Activated CD8-positive, alpha-beta memory T cell treated with anti-CD3 and anti-CD28 coated beads for 24 hours (primary cell): ENCODE measurements at regions not wholly inside any gene's neighbourhood (a gene's known extent, or its start where the extent isn't known, plus 50 kb on each side); places are given as distances from the start of the nearest gene placed in this dataset.
"Not testable (repeated sequence)": the region's sequence is repeated elsewhere in the genome, so short reads cannot be mapped to it uniquely, and the experiment has no call there.

ENCODE experiments used
- DNase-seq: peaks from one replicate; pipeline ENCODE4 v3.0.0-alpha.2; 2020

DNA sequence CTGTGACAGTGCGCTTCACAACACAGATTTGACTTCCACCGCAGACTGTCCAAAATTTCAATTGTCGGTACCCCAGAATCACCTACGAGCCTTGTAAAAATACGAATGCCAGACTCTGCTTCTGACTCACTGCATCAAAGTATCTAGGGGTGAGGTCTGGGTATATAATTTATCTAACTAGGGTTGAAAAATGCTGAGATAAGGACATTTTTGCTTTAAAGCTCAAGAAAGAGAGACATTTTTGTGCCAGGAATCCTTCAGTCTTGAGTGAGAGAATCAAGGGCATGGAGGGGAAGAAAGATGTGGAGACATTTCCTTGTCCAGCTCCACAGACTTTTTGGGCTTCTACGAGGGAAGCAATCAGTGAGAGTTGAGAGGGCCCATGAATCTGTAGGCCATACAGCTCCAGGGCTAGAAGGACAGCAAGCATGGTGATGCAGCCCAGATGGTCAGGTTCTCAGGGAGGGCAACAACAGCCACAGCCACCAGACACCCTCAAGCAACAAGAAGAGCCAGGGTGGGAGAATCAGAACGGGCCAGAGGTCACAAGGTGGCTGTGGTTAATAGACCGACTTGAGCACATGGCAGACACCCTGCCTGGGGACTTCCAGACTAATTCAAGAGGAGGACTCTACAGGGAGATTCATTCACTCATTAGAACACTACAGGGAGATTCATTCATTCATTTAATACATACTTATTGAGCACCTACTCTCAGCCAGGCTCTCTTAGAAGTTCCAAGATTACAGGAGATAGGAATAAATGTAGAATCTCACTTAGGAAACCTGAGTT, 211.1 kb upstream of the PRDM1 start:
- no peak for DNase-seq

DNA sequence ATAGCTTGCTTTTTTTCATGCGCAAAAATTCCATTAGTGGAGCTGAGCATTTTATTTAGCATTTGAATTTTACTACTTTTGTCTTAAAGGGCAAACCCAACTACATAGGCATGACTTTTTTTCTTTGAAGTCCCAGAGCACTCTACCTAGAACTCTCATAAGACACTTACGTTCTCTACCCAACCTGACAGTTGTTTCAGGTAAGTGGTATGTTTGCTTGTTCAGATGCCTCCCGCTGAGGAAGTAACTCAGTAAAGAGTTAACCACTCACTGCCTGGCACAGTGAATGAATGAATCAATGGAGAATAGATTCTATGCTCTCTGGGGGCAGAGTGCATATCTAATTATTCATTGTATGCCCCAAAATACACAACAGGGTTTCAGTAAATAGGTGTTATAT, 212.3 kb upstream of the PRDM1 start:
- DNase-seq, result no peak

DNA sequence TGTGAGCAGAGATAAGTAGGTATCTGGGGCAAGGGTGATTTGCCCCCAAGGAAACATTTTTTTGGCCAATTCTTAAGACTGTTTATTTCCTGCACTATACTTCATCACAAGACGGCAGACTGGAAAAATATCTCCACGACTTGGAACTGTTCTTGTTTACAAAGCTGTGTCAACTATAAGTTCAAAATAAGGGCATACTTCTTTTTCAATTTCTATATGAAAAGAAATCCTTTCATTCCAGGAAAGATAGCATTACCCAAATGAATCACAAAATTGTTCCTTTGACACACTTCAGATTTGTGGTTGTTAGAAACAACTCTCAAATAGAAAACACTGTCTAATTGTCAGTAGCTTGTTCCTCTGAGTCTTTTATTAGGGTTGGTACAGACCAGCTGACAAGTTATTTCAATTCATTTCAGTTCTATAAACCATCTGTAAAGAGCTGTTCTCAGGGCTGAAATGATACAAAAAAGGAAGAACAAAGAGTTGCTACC, 212.9 kb upstream of the PRDM1 start:
- no peak for DNase-seq

DNA sequence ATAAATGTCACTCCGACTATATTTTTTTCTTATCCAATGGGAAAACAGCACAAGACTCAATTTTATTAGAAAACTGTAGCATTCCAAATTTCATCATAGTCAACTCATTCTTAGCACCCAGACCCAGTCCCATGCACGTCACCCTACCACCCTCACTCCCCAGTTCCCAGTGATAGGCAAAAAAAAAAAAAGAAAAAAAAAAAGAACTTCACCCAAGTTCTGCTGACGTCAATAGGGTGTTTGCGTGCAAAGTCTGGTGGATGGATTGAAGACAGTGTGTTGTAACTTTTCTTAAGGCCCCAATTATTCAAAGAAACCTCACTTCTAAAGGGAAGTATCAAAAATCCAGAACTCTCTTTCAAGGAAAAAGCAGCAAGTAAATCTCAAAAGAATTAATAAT, 213.9 kb upstream of the PRDM1 start:
- no peak for DNase-seq

DNA sequence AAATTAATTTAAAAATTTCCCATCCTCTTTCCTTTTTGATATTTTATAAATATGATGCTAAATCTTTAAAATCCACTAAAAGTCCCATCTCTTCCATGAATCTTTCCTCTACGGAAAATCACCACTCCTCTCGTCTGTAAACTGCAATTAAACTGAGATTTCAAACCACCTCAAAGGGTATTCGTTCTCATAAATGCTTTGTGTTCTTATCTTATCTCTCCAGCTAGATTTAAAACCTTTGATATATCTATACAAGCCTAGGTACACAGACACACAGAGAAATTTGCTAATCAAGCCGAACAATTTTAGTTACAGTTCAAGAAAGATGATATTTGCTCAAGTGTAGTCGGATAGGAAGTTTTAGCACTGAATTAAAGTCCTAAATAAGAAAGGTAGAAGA, 214.6 kb upstream of the PRDM1 start:
- DNase-seq, result no peak

DNA sequence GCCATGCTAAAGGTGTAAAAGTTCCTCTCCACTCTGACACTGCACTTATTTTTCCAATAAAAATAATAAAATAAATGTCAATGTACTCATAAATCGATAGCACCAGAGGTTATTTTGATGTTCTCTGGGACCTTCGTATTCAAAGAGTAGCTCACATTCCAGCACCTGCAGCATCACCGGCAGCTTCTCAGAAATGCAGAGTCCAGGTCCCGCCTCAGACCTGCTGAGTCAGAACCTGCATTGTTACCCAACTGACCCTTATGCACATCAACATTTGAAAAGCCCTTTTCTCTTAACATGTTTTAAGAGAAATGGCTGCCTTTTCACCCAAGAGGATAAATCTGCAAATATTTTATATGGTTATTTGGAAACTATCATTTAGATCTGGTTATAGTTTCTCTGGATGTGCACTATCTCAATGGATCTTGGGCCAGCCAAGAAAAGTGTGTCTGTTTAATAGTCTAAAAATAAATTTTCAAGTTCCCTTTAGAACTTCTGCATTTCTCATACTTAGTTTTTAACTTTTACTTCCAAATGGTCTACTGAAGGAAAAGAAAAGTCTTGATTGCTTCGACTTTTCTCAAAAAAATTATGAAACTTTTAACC, 216.2 kb upstream of the PRDM1 start:
- no peak for DNase-seq

DNA sequence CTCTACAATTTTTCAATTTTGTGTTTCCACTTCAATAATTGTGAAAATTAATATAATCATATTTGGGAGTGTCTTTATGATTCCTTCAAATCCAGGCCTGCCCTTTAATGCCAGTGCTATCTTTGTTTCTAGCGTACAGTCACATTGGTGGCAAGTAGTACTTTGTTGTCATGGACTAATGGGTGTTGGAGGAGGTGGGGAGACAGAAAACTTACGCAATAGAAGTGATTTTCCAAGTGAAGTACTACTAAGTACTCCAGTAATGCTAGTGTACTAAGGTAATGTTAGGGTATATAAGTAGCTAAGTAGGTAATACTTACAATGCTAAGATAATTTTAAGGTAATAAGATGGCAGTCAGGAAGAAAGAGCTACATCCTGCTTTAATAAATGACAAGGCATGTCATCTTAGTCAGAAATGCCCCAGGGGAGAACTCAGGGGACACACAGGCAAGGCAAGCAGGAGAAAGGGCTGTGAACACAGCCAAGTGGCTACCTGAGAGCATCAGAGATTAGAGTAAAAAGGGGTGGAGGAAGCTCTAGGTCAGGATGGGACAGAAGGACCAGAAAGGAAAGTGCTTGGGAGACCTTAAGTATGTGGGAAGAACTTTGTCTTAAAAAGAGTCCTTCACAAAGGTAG, 217.2 kb upstream of the PRDM1 start:
- no peak for DNase-seq

DNA sequence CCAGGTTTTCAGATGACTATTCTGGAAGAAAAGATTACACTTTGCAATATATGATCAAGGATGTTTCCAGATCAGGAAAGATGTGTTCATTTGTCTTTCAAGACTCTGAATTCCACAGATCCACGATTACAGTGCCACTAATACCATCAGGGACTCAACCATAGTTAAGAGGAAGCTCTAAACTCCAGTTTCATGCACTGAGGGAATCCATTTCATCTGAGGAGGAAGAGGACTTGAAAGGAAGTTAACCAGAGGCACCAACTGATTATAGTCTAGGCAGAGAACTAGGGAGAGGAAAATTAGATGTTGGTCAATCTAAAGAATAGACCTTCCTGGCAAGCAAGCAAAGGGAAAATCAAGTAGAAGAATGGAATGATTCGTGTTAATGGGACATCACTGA, 218.3 kb upstream of the PRDM1 start:
- no peak for DNase-seq

DNA sequence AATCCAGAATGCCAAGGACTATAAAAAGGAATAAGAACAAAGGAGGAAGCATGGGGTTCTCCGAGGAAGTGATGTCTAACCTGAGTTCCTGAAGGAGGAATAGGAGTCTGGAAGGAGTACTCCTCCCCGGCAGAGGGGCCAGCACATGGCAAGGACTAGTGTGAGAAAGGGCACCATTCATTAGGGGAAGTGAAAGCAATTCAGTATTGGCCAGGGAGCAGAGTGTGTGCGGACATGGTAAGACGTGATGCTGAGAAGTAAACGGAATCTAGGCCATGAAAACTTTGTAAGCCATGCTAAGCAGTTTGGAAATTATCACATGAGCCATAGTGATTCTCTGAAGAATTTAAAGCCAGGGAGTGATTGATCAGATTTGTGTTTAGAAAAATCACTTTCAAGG, 218.9 kb upstream of the PRDM1 start:
- DNase-seq, result no peak

DNA sequence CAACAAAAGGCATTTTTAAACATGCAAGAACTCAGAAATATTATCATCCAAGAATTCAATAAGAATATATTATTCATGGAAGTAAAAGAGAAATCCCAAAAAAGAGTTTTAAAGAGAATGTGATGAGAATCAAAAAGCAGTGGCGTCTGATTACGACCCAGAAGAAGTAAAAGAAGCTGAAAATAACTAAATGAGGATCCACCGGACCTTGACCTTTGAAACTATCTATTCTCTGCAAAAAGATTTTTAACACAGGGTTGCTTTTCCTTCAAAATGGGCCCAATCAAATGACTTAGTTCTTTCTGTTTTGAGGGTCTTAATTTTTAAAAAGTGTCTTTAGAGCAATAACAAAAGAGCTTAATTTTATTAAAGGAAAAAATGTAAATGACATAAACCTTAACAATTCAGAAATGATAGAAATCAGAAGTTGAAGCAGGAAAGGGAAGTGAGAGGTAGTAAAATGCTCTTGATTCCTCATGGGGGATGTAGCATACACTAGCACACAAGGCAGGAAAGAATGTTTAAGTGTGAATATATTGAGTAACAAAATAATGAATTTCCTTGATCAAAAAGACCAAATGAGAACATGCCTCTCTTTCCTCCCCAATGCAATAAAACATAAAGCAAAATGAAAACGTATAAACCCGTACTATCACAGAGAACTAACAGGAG, 223.1 kb upstream of the PRDM1 start:
- no peak for DNase-seq

DNA sequence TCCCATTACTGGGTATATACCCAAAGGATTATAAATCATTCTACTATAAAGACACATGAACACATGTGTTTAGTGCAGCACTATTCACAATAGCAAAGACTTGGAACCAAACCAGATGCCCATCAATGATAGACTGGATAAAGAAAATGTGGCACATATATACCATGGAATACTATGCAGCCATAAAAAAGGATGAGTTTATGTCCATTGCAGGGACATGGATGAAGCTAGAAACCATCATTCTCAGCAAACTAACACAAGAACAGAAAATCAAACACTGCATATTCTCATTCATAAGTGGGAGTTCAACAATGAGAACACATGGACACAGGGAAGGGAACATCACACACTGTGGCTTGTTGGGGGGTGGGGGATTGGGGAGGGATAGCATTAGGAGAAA, 225.2 kb upstream of the PRDM1 start:
- not testable (repeated sequence) for DNase-seq

DNA sequence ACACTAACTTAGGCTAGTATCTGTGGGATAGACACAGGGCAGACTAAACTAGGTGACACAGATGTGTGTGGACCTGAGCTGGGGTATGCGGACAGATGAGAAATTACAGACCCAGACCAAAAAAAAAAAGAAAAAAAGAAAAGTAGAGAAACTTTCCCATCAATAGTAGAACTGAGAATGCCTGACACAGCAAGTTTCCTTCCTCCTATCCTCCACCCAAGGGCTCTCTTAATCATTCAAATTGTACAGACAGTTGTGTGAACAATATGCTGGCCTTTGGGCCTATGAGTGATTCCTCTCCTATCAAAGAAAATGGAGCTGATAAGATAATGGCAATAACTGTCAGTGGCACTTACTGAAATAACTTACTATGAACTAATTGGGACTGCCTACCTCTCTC, 226.7 kb upstream of the PRDM1 start:
- DNase-seq, result no peak

DNA sequence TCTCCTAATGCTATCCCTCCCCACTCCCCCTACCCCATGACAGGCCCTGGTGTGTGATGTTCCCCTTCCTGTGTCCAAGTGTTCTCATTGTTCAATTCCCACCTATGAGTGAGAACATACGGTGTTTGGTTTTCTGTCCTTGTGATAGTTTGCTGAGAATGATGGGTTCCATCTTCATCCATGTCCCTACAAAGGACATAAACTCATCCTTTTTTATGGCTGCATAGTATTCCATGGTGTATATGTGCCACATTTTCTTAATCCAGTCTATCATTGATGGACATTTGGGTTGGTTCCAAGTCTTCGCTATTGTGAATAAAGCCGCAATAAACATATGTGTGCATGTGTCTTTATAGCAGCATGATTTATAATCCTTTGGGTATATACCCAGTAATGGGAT, 227.5 kb upstream of the PRDM1 start:
- DNase-seq, result not testable (repeated sequence)

DNA sequence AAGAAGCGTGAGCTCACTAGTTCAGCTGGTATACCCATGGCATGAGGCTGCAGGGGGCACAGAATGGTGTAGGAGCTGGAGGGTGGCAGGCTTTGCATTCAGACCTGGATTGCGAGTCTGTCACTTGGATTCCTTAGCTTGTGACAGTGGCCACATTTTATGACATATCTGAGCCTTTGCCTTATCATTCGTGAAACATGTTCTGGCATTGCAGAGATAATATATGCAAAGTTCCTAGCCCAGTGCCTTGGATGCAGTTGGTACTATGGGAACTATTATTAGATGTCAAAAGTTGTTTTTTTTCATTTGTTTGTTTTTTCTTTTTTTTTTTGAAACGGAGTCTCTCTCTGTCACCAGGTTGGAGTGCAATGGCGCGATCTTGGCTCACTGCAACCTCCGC, 230.7 kb upstream of the PRDM1 start:
- DNase-seq, result no peak

DNA sequence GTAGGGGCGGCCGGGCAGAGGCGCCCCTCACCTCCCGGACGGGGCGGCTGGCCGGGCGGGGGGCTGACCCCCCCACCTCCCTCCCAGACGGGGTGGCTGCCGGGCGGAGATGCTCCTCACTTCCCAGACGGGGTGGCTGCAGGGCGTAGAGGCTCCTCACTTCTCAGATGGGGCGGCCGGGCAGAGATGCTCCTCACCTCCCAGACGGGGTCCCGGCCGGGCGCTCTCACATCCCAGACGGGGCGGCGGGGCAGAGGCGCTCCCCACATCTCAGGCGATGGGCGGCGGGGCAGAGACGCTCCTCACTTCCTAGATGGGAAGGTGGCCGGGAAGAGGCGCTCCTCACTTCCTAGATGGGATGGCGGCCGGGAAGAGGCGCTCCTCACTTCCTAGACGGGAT, 232.2 kb upstream of the PRDM1 start:
- not testable (repeated sequence) for DNase-seq

DNA sequence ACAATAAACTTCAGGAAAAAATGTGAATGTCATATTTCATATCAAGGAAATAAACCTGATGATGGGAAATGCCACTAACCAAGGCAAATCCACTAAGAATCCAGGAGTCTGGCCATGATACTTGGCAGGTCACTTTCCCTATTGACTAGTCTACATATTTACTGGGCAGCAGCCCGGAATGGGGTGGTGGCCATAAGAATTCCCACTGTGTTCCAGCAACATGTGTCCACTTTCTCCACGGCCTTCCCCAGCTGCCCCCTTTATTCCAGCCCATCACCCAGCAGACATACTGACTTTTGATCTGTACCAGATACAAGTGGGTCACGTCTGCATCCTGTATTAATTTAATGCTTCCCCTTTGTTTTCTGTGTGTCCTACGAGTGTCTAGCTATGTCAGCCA, 234.5 kb upstream of the PRDM1 start:
- DNase-seq, result no peak

DNA sequence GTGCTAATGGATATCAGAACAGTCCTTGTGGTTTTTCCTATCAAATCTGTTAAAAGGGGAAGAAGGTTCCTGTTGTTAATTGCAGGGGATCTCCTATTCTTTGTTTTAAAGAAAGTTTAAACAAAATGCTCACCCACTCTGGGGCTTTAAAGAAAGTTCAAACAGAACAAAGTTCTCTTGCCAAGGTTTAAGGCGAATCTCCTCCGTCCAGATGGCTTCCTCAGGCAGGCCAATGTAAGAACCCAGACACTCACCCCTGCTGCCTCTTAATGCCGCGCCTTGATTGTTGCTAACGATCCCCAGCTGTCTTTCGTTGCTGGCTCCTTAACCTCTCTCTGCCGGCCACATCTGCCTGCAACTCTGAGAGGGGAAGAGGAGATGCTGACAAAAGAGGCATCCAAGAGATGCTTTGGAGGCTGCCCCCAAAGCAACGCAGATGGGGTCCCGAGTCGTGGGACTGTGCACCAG, 235.0 kb upstream of the PRDM1 start:
- DNase-seq, result no peak

DNA sequence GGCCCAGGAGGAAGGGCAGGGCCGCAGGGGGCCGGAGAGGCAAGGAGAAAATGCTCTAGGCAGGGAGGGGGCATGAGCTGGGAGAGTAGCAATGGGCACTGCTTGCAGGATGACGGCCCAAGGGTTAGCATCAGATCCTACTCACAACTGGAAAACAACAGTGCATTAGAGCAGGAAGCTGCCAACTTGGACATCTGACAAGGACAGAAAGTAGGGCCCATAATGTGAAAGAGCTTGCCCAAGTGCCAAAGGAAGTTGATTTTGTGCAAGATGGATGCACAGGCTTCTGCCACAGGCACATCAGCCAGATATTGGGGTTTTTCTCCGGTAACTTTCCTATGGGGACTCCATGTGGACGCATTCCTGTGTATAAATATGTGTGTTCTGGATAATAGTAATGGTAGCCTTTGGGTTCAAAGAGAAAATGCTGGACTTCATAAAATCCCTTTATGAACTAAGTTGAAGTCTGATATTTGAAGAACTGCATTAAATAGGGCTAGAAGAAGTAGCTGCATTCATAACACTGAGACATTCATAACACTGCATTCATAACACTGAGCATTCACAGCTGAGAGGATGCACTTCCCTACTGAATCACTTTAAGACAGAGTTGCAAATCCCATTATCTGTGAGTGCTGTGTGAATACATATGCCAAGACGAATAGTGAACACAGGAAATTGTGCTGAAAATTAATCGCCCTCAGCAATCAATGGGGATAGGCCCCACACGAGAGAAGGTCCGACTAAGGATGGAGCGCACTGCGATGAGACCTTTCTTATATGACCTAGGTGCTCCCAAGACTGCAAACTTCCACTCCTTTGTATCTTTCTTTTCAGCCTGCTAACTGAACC, 235.6 kb upstream of the PRDM1 start:
- DNase-seq, result no peak

DNA sequence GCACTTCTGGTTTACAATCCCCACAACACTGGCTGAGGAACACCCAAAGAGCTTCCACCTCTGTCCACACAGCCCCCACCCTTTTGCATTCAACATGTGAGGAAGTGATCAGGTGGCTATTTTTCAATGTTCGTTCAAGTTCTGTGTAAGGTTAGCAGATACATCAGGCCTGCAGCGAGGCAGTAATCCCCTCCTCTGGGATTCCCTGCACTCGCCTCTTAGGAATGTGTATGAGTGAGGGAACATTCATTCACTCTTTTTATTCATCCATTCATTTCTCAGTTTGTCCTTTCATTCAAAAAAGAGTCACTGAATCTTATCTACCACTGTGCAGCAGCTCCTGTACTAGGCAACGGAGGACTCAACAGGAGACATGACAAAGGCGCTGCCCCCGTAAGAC, 236.4 kb upstream of the PRDM1 start:
- DNase-seq, result no peak

DNA sequence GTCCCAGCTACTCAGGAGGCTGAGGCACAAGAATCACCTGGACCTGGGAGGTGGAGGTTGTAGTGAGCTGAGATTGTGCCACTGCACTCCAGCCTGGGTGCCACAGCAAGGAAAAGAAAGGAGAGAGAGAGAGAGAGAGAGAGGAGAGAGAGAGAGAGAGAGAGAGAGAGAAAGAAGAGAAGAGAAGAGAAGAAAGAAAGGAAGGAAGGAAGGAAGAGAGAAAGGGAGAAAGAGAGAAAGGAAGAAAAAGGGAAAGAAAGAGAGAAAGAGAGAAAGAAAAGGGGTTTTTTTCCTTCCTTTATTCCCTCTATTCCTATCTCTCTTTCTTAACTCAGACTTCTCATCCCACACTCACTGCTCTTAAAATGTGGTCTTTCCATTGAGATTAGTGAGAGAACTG, 238.7 kb upstream of the PRDM1 start:
- DNase-seq, result no peak

DNA sequence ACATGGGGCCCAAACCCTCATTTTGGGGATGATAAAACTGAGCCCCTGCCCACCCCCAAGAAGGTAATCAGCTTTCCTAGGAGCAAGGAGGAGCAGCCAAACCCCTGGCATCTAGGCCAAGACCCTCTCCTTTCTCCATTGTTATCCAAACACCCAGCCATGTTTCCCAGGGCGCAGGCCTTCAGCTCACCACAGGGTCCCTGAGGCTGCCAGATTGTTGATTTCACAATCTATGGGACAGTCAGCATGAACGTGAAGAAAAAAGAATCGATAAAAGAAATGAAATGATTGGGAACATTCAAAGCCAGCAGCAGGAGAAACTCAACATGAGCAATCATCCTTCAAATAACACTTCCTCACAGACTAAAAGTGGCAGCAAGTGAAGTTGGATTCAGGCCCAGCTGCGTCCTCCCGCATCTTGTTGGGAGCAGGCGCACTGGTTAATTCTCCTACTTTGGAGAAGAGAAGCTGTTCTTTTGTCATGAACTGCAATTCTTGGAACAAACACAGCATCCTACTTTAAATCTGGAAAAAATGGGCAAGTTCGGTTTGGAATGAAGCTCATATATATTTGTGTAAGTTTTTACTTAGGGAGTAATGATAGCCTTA, 241.8 kb upstream of the PRDM1 start:
- no peak for DNase-seq

DNA sequence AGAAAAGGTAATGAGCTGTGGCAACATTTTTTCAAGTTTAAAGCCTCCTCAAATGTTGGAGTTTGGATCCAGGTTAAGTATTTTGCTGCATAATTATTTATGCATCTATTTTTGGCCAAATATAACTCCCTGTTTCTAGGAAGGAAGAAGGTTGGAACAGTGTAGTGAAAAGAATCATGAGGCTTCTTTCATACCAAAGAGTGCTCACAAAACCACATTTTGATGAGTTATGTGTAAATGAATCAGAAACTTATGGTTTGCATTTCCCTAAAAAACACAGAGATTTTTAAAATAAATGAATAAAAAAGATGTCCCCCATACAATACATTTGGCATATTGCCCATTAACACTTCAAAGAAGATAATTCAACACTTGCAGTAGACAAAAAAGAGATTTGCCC, 246.9 kb upstream of the PRDM1 start:
- DNase-seq, result no peak
